K562 (cell line): ENCODE measurements at regions not wholly inside any gene's neighbourhood (a gene's known extent, or its start where the extent isn't known, plus 50 kb on each side); places are given as distances from the start of the nearest gene placed in this dataset.

Source experiments
- ATAC-seq: fragments of 200-7000 bp; cut with Tn5 transposase; 3 replicates; pipeline ENCODE4 v1.9.1; 2020; ENCODE audit warnings: moderate library complexity
- BruUV-seq: library from RNA; stranded (reverse); fragments of 400-500 nt; replicated peaks from 2 replicates; lab custom pipeline; 2021; lab: Mats Ljungman, UMichigan
- CTCF ChIA-PET: fragments of 300-600 bp; formaldehyde crosslinking; extraction: SDS; loops from one replicate; lab custom pipeline; 2021; ENCODE audit warnings: low intra/inter-chr PET ratio; lab: Yijun Ruan, JAX
- POLR2A ChIA-PET: fragments of 300-600, 350-650 bp; sonication (Branson Sonifier 250); formaldehyde crosslinking; extraction: SDS; loops from one replicate; lab custom pipeline; 2021; ENCODE audit warnings: antibody characterized with exemption, inconsistent platforms; lab: Yijun Ruan, JAX
- DNase-seq, 4 experiments: peaks; one replicate each; pipeline versions ENCODE4 v3.0.0 to v3.0.0-alpha.2; 2011 to 2018; ENCODE audit warnings: low spot score in 3 of 4, mixed read lengths in 3 of 4; ENCODE audit errors: extremely low read depth in 1 of 4
- FAIRE-seq: peaks from 2 replicates; lab custom pipeline; 2011; peaks lifted over from hg19 to GRCh38; lab: Jason Lieb, UNC
- H2AFZ ChIP-seq: 2 replicates; pipeline ENCODE4 v1.6.0; 2011; ENCODE audit warnings: low read depth, low read length, control low read depth, inconsistent platforms
- H3K27ac ChIP-seq: fragments of 200-600 bp; 3 replicates; pipeline ENCODE4 v1.8.0; 2011; ENCODE audit warnings: low read depth, mild to moderate bottlenecking, control low read depth, inconsistent platforms, low read length, moderate library complexity, mixed read lengths; ENCODE audit errors: extremely low read depth
- H3K27me3 ChIP-seq, 2 experiments: fragments of 300-600 bp in 1 of 2; 2 replicates in 1 of 2; 3 replicates in 1 of 2; pipeline versions ENCODE4 v1.6.0 to v1.8.0; 2011; ENCODE audit warnings: inconsistent platforms in 2 of 2, low read length in 2 of 2, mild to moderate bottlenecking in 1 of 2, mixed read lengths in 1 of 2, moderate library complexity in 1 of 2; ENCODE audit not compliant: control insufficient read depth in 2 of 2, insufficient read depth in 2 of 2
- H3K36me3 ChIP-seq: fragments of 300-600 bp; 3 replicates; pipeline ENCODE4 v1.8.0; 2011; ENCODE audit warnings: mild to moderate bottlenecking, low read length, inconsistent platforms; ENCODE audit not compliant: control insufficient read depth, insufficient read depth
- H3K4me1 ChIP-seq, 2 experiments: fragments of 200-600 bp in 1 of 2; replicated peaks in 1 of 2; 2 replicates in 1 of 2; 3 replicates in 1 of 2; pipeline versions ENCODE4 v1.5.1 to v1.8.0; 2011; ENCODE audit warnings: inconsistent platforms in 2 of 2, low read length in 2 of 2, mild to moderate bottlenecking in 1 of 2, mixed read lengths in 1 of 2, moderate library complexity in 1 of 2; ENCODE audit not compliant: control insufficient read depth in 2 of 2, insufficient read depth in 2 of 2
- H3K4me2 ChIP-seq: 2 replicates; pipeline ENCODE4 v1.6.1; 2011; ENCODE audit warnings: low read length, control low read depth, inconsistent platforms, mixed read lengths; ENCODE audit not compliant: insufficient read depth
- H3K4me3 ChIP-seq: fragments of 200-600 bp; sonication (generic), shearing (Covaris generic); 2 replicates; pipeline ENCODE4 v1.5.1; 2016; ENCODE audit warnings: control low read depth, inconsistent platforms
- H3K79me2 ChIP-seq: fragments of 200-600 bp; 3 replicates; pipeline ENCODE4 v1.8.0; 2011; ENCODE audit warnings: low read length, inconsistent platforms; ENCODE audit not compliant: control insufficient read depth, insufficient read depth
- H3K9ac ChIP-seq, 2 experiments: 2 replicates each; pipeline versions ENCODE4 v1.6.0 to v1.6.1; 2011; ENCODE audit warnings: low read depth in 2 of 2, low read length in 2 of 2, control low read depth in 1 of 2, inconsistent platforms in 1 of 2, mild to moderate bottlenecking in 1 of 2, mixed read lengths in 1 of 2; ENCODE audit not compliant: insufficient read depth in 1 of 2
- H3K9me1 ChIP-seq: one replicate; pipeline ENCODE4 v1.6.0; 2011; ENCODE audit warnings: inconsistent platforms, mild to moderate bottlenecking, low read length, moderate library complexity; ENCODE audit not compliant: control insufficient read depth, insufficient read depth
- H3K9me3 ChIP-seq: replicated peaks from 2 replicates; pipeline ENCODE4 v1.5.1; 2011; ENCODE audit warnings: low read depth, low read length, inconsistent platforms; ENCODE audit not compliant: control insufficient read depth, insufficient read depth
- H4K20me1 ChIP-seq: replicated peaks from 2 replicates; pipeline ENCODE4 v1.6.1; 2011; ENCODE audit warnings: low read length, inconsistent platforms, mixed read lengths; ENCODE audit not compliant: control insufficient read depth, insufficient read depth
- ARID3B ChIP-seq: fragments of 250-450 bp; sonication (Bioruptor Pico); IDR thresholded peaks from 2 replicates; pipeline ENCODE4 v1.4.0; 2020; ENCODE audit warnings: borderline replicate concordance
- CLOCK ChIP-seq: fragments of 250-450 bp; sonication (Bioruptor Pico); IDR thresholded peaks from 2 replicates; pipeline ENCODE4 v1.4.0; 2020; ENCODE audit warnings: mild to moderate bottlenecking, moderate library complexity, borderline replicate concordance
- CTBP1 ChIP-seq: fragments of 450-650 bp; IDR thresholded peaks from 2 replicates; pipeline ENCODE4 v1.6.1; 2016; ENCODE audit warnings: borderline replicate concordance
- ELF2 ChIP-seq: fragments of 250-450 bp; sonication (Bioruptor Pico); IDR thresholded peaks from 2 replicates; pipeline ENCODE4 v1.5.0; 2021; ENCODE audit warnings: mild to moderate bottlenecking
- ETV5 ChIP-seq: sonication (generic); formaldehyde crosslinking; IDR thresholded peaks from 2 replicates; pipeline ENCODE4 v1.4.0; 2020; ENCODE audit warnings: low read depth, mild to moderate bottlenecking, missing genetic modification reagents
- KAT7 ChIP-seq: sonication (generic); formaldehyde crosslinking; IDR thresholded peaks from 2 replicates; pipeline ENCODE4 v1.8.0; 2022; ENCODE audit warnings: missing genetic modification reagents, mild to moderate bottlenecking, borderline replicate concordance
- KDM4B ChIP-seq, 2 experiments: fragments of 450-650 bp in 1 of 2; sonication (generic) in 1 of 2; IDR thresholded peaks; 2 replicates each; pipeline ENCODE4 v1.6.1; 2016 to 2017; ENCODE audit warnings: borderline replicate concordance in 2 of 2, antibody characterized with exemption in 1 of 2, low read depth in 1 of 2, mild to moderate bottlenecking in 1 of 2
- MXD1 ChIP-seq: fragments of 250-450 bp; sonication (Bioruptor Pico); IDR thresholded peaks from 2 replicates; pipeline ENCODE4 v1.8.0; 2021; ENCODE audit warnings: borderline replicate concordance, mild to moderate bottlenecking, moderate library complexity; ENCODE audit not compliant: poor library complexity, severe bottlenecking
- SETDB1 ChIP-seq: IDR thresholded peaks from one replicate; pipeline ENCODE4 v1.6.1; 2012; ENCODE audit warnings: low read length, control low read depth, inconsistent platforms
- VEZF1 ChIP-seq: fragments of 200-800 bp; sonication (Bioruptor generic); IDR thresholded peaks from 2 replicates; pipeline ENCODE4 v1.6.1; 2017; ENCODE audit warnings: missing genetic modification characterization, missing compliant biosample characterization
- ZNF512 ChIP-seq: IDR thresholded peaks from 2 replicates; pipeline ENCODE4 v1.6.1; 2016; ENCODE audit warnings: missing genetic modification characterization, missing compliant biosample characterization
- ZNF551 ChIP-seq: fragments of 250-450 bp; sonication (Bioruptor Pico); IDR thresholded peaks from 2 replicates; pipeline ENCODE4 v1.5.0; 2021; ENCODE audit warnings: mild to moderate bottlenecking, moderate library complexity
- WGBS: fragments of 100-300 bp; shearing (Covaris generic); methylation state at CpG from one replicate; pipeline ENCODE4 v1.1.6; 2016; ENCODE audit warnings: low coverage, mixed read lengths; ENCODE audit not compliant: insufficient coverage; ENCODE audit errors: missing lambda C conversion rate; 5-methylcytosine and 5-hydroxymethylcytosine counted together
- in situ Hi-C: fragments of 300-500 bp; cut with MboI; formaldehyde crosslinking; loops from 4 replicates; pipeline ENCODE4 v1.15.0; 2018; ENCODE audit warnings: inconsistent platforms, mixed read lengths
- intact Hi-C: fragments of 100-400 bp; cut with micrococcal nuclease; formaldehyde crosslinking; loops from 2 replicates; pipeline ENCODE4 v1.14.2; 2022

GRCh38 chr5:174159327-174160114, 114.0 kb downstream of the NSG2 start:
- 2% methylated on average over 9 of the region's 9 CpGs for WGBS
- in situ Hi-C loops: no loop called here
- Histone ChIP-seq H4K20me1 (no peaks in the 10 kb centered on the region), H3K27me3 (peaks cover 0 to 10% of the 10 kb centered on the region in 2 experiments; a peak in 2 of 5 replicates), H3K79me2 (no peaks in the 10 kb centered on the region), H3K9me3 (no peaks in the 10 kb centered on the region), H3K4me2 (no peak overlapping the region), H2AFZ (no peak overlapping the region), H3K4me3 (no peak overlapping the region), H3K9me1 (no peaks in the 10 kb centered on the region), H3K9ac (no peak overlapping the region), H3K36me3 (no peaks in the 10 kb centered on the region), H3K4me1 (no peaks in the 10 kb centered on the region), H3K27ac (no peak overlapping the region)
- intact Hi-C loops: no loop called here
- FAIRE-seq (no peak), DNase-seq (peak in 1 of 4 experiments; percentile 16), ATAC-seq (peak; percentile 80)
- ChIA-PET CTCF (no interaction called here), POLR2A (interaction anchor here (0.6 kb wide), 1 partner anchor 154 kb away, joined by 3 read pairs; no protein-coding TSS in a partner anchor)
- no TSS peak for BruUV-seq
- TF ChIP-seq ZNF551 (CRISPR knock-in tag) (no peak), SETDB1 (no peak), KAT7 (CRISPR knock-in tag) (no peak), CTBP1 (peak; percentile 23; the same call in 1 of the 2 replicates), ETV5 (CRISPR knock-in tag) (no peak), ARID3B (no peak), ELF2 (CRISPR knock-in tag) (no peak), VEZF1 (no peak), KDM4B (IDR thresholded peaks at IDR 0.05; ENCODE audit: borderline replicate concordance in 2 of 2, low read depth in 1 of 2) (no peak), CLOCK (CRISPR knock-in tag) (no peak), ZNF512 (tag) (no peak), MXD1 (CRISPR knock-in tag) (no peak)
